NB4 (cell line): ENCODE measurements at regions not wholly inside any gene's neighbourhood (a gene's known extent, or its start where the extent isn't known, plus 50 kb on each side); places are given as distances from the start of the nearest gene placed in this dataset.

Experiments used
- DNase-seq: peaks from one replicate; pipeline ENCODE4 v3.0.0; 2010; ENCODE audit warnings: low read depth
- H3K4me3 ChIP-seq: one replicate; pipeline ENCODE4 v1.5.1; 2011; ENCODE audit warnings: mild to moderate bottlenecking, low read depth, low read length, moderate library complexity
- CTCF ChIP-seq: IDR thresholded peaks from one replicate; pipeline ENCODE4 v1.5.1; 2012; ENCODE audit warnings: low read depth, low read length
- MAX ChIP-seq: IDR thresholded peaks from 2 replicates; pipeline ENCODE4 v1.6.1; 2011; ENCODE audit warnings: low read depth, low read length
- MYC ChIP-seq: IDR thresholded peaks from 2 replicates; pipeline ENCODE4 v1.6.1; 2011; ENCODE audit warnings: low read depth, low read length
- POLR2A ChIP-seq: IDR thresholded peaks from 2 replicates; pipeline ENCODE4 v1.6.1; 2011; ENCODE audit warnings: mild to moderate bottlenecking; ENCODE audit not compliant: insufficient read length; ENCODE audit errors: extremely low read depth

- DNase-seq, result no peak
- TF ChIP-seq MYC (no peak), MAX (no peak), POLR2A (no peak), CTCF (no peak)
- H3K4me3 ChIP-seq, result no peak overlapping the region
Observed at GRCh38 chr12:84585776-84586395, 326.7 kb downstream of the SLC6A15 start.

- no peak for DNase-seq
- H3K4me3 ChIP-seq, result no peak overlapping the region
- TF ChIP-seq MAX, result no peak
- TF ChIP-seq MYC, result no peak
- TF ChIP-seq CTCF, result no peak
- TF ChIP-seq POLR2A, result no peak
Observed at GRCh38 chr12:84572196-84572595, 340.4 kb downstream of the SLC6A15 start.

- DNase-seq, result no peak
- TF ChIP-seq MYC, result no peak
- TF ChIP-seq POLR2A, result no peak
- TF ChIP-seq CTCF, result no peak
- TF ChIP-seq MAX, result no peak
- H3K4me3 ChIP-seq, result no peak overlapping the region
Observed at GRCh38 chr12:84562331-84562730, 350.3 kb downstream of the SLC6A15 start.

- TF ChIP-seq MAX (no peak), CTCF (no peak), POLR2A (no peak), MYC (no peak)
- H3K4me3 ChIP-seq, result no peak overlapping the region
- DNase-seq, result no peak
Observed at GRCh38 chr12:84561351-84561750, 351.2 kb downstream of the SLC6A15 start.

GRCh38 chr12:84554199-84554723 is 358.3 kb downstream of the SLC6A15 start:
- no peak for TF ChIP-seq MAX
- TF ChIP-seq MYC, result no peak
- TF ChIP-seq POLR2A, result no peak
- no peak for TF ChIP-seq CTCF
- H3K4me3 ChIP-seq, result no peak overlapping the region
- no peak for DNase-seq
